ENCODE measurements at regions not wholly inside any gene's neighbourhood (a gene's known extent, or its start where the extent isn't known, plus 50 kb on each side); places are given as distances from the start of the nearest gene placed in this dataset.

GRCh38 chr2:111534910-111535352, 349.1 kb downstream of the ANAPC1 start:
- POLR2A ChIA-PET = no interaction called here
- Histone ChIP-seq H3K4me2 (ENCODE audit: insufficient read depth, low read length) (no peak overlapping the region), H2AFZ (ENCODE audit: low read depth, low read length) (no peak overlapping the region), H3K27ac (ENCODE audit: insufficient read depth, low read depth, low read length) (no peak overlapping the region), H3K9me3 (replicated peaks; ENCODE audit: control insufficient read depth, insufficient read depth, low read length) (no peaks in the 10 kb centered on the region), H3K79me2 (ENCODE audit: control insufficient read depth, insufficient read depth, low read length) (no peaks in the 10 kb centered on the region), H4K20me1 (replicated peaks; ENCODE audit: control insufficient read depth, extremely low read depth, insufficient read depth, low read length) (no peaks in the 10 kb centered on the region), H3K9me1 (replicated peaks; ENCODE audit: control insufficient read depth, extremely low read depth, insufficient read depth, low read length) (no peaks in the 10 kb centered on the region), H3K9ac (replicated peaks; ENCODE audit: extremely low read depth, insufficient read depth, low read length) (no peak overlapping the region), H3K4me3 (replicated peaks in 1 of 3; ENCODE audit: insufficient read depth in 1 of 3, low read depth in 1 of 3, low read length in 3 of 3) (no peak overlapping the region), H3K4me1 (ENCODE audit: control insufficient read depth, extremely low read depth, insufficient read depth, low read length) (peaks cover 7% of the 10 kb centered on the region), H3K27me3 (ENCODE audit: control insufficient read depth in 2 of 2, insufficient read depth in 2 of 2, low read length in 2 of 2) (no peaks in the 10 kb centered on the region), H3K36me3 (ENCODE audit: control insufficient read depth in 2 of 2, extremely low read depth in 1 of 2, insufficient read depth in 2 of 2, low read length in 2 of 2) (no peaks in the 10 kb centered on the region)
- CTCF ChIA-PET = no interaction called here
- DNase-seq (ENCODE audit: low read depth, low spot score) (peak; percentile 55), FAIRE-seq (no peak)
- dilution Hi-C loops (cut with MboI; ENCODE audit: extremely low pct_ligation_motif_present, low sequenced_read_pairs) (no loop called here), intact Hi-C loops (cut with micrococcal nuclease) (no loop called here)
- BruUV-seq (replicated peaks) = no TSS peak
- TF ChIP-seq POLR2AphosphoS5 (IDR thresholded peaks at IDR 0.05; ENCODE audit: insufficient read depth, low read depth, low read length) (no peak), MAX (IDR thresholded peaks at IDR 0.05; ENCODE audit: insufficient read depth, insufficient read length) (no peak), MYC (IDR thresholded peaks at IDR 0.05; ENCODE audit: low read depth, low read length) (no peak), POLR2A (IDR thresholded peaks at IDR 0.05; ENCODE audit: low read depth, low read length) (no peak), CTCF (IDR thresholded peaks at IDR 0.05; ENCODE audit: extremely low read depth in 1 of 2, insufficient read depth in 1 of 2, low read depth in 1 of 2, low read length in 2 of 2) (no peak), EZH2 (IDR thresholded peaks at IDR 0.05; ENCODE audit: borderline replicate concordance, low read depth, low read length, severe bottlenecking) (no peak), GATA2 (IDR thresholded peaks at IDR 0.05; ENCODE audit: insufficient read depth, insufficient read length, low read depth, low read length) (no peak), FOS (IDR thresholded peaks at IDR 0.05; ENCODE audit: borderline replicate concordance, insufficient read depth, low read length) (no peak)
